ENCODE measurements at regions not wholly inside any gene's neighbourhood (a gene's known extent, or its start where the extent isn't known, plus 50 kb on each side); places are given as distances from the start of the nearest gene placed in this dataset.

GRCh38 chr9:119639287-119639955, 270.2 kb upstream of the BRINP1 start:
- no peak for DNase-seq (ENCODE audit: low spot score)

- no peak for DNase-seq (ENCODE audit: low spot score)
Observed at GRCh38 chr9:119634006-119634405, 264.8 kb upstream of the BRINP1 start.

DNA sequence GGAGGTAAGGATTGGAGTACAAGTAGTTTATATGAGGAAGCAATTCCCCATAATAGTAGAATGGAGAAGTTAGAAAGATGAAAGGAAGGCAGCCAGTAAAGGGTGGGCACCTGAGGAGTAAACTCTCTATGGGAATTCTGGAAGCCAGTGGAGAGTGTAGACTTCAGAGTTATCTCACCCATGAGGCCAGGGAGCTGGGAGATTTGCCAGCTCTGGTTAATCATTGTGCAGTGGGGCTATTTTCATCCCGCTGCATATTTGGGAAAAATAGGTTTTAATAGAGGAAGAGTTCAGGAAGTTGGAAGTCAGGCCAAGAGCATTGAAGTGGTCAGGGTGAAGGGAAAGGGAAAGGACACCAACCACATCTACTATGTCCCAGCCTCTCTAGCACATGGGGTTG, 242.3 kb upstream of the BRINP1 start:
- no peak for DNase-seq (ENCODE audit: low spot score)

DNA sequence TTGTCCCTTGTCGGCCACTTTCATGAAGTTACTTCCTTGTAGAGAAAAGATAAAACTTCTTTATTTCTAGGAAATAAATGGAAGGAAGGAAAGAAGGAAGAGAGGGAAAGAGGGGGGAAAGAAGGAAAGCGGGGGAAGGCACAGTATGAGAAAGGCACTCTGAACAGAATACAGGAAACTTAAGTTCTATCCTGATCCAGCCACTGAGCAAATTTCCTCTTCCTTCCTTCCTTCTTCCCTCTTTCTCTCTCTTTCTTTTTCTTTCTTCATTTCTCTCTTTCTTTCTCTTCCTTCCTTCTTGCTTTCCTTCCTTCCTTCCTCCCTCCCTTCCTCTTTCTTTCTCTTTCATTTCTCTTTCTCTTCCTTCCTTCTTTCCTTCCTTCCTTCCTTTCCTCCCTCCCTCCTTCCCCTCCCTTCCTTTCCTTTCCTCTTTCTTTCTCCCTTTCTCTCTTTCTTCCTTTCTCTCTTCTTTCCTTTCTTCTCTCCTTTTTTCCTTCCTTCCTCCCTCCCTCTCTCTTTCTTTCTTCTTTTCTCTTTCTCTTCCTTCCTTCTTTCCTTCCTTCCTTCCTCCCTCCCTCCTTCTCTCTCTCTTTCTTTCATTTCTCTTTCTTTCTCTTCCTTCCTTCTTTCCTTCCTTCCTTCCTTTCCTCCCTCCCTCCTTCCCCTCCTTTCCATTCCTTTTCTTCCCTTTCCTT, 240.2 kb upstream of the BRINP1 start:
- no peak for DNase-seq (ENCODE audit: low spot score)

GRCh38 chr9:119601632-119602031, 232.4 kb upstream of the BRINP1 start:
- DNase-seq (ENCODE audit: low spot score) = no peak

DNA sequence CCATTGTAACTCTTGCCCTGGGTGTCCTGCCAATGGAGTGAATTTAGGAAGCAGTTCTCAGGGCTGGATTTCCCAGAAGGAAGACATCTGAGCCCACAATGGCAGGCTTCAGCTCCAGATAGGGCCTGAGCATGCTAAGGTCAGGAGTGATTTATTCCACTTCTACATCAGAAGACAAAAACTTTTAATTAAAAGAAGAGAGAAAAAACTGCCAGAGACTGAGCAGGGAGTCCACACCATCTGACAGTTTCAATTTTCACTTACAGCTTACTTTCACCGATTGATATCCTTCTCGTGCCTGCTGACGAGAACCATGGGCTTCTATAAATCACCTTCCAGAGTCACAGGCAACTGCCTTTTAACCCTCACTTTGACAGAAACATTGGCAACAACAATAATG, 228.3 kb upstream of the BRINP1 start:
- no peak for DNase-seq (ENCODE audit: low spot score)

GRCh38 chr9:119596703-119597102, 227.5 kb upstream of the BRINP1 start:
- DNase-seq (ENCODE audit: low spot score) = no peak

- DNase-seq (ENCODE audit: low spot score) = no peak
Observed at GRCh38 chr9:119588874-119589744, 219.9 kb upstream of the BRINP1 start.

DNA sequence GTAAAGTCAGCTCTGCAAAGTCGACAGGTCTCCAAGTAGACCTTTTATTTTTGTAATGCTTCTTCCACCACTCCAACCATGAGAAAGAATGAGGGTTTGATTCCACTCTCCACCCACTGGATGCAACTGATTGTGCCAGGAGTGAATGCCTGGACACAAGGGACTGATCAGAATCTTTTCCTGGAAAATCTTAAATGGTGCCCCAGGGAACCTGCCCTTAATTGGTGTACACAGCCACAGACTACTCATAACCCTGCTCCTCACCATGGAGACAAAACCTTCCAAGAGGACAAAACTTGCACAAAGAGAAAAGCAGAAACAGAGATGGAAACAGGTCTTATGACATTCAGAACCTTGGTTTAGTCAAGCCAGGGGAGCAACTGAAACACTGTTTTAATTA, 208.6 kb upstream of the BRINP1 start:
- no peak for DNase-seq (ENCODE audit: low spot score)

DNA sequence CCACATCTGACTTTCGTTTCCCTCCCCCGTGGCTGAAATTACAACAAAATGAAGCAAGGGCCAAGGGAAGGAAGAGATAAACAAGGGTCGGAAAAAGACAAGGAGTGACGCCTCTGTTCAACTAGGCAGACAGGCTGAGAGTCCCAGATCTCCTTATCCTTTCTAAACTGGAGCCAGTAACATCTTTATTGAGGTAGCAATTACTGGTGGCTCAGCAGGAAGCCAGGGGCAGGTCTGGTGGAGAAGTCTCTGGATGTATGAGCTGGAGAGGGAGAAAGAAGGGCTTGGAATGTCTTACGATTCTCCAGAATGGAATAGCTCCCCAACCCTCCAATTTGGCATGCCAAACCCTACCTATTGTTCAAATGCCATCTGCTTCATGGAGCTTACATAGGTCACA, 190.8 kb upstream of the BRINP1 start:
- DNase-seq (ENCODE audit: low spot score) = no peak

DNA sequence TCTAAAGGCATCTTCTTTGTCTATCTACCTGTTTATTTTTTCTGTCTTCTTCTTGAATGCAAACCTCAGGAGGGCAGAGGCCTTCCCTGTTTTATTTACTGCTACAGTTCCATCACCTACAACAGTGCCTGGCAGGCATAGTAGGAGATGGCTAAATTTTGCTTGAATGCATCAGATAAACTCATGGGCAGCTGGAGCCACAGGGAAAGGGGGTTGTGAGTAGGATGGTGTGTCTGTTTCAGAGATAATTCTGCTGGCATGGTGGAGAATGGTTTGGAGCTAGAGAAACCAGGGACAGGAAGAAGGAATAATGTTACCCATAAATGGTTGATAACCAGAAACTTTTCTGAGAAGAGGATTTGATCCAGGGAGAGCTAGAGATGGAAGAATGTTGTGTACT, 189.8 kb upstream of the BRINP1 start:
- no peak for DNase-seq (ENCODE audit: low spot score)

DNA sequence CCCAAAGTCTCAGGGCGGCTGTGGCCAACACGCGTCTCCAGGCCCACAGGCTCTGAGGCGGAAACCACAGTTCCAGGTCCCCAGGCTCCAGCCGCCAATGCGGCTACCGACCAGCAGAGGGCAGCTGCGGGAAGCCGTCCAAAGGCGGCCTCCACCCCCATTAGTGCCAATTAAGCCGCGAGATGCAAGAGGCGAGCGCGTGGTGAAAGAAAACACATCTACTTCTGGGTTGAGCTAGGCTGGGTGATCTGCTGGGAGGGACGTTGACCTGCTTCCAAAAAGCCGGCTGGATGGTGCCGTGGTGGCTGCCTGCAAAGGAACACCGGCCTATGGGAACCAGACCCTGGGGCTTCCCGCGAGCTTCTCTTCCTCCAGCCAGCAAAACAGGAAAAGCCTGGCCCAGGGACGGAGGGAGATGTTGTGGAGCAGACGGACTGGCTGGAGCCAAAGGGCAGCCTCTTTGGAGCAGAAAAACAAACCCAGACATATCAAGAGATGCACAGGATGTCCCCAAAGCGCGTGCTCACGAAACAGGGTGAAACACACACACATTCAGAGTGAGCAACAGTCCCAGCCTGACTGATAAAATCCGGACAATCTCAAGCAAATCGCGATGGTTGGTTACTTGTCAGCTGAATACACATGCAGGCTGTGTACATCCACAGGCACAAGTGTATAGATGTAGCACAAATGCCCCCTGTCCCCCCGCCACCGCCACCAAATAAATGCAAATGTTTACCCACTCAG, 187.1 kb upstream of the BRINP1 start:
- DNase-seq (ENCODE audit: low spot score) = peak; percentile 73

GRCh38 chr9:119544492-119544891, 175.3 kb upstream of the BRINP1 start:
- no peak for DNase-seq (ENCODE audit: low spot score)

DNA sequence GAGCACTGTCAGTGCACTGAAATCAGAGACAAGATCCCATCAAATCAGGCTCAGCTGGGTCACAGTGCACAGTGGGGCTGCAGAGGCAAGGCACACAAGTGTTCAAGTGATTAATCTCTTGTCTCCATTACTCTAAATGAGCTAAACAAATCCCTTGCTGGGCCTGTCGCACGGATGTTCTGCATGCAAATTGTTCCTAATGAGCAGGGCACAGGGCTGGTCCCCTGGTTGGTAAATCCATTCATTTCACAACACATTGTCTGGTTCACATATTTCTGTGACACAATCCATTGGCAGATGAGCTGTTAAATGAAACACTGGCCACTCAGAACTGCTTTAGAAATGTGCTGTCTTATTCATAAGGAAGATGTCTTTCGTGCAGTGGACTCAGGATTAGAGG, 167.9 kb upstream of the BRINP1 start:
- no peak for DNase-seq (ENCODE audit: low spot score)

DNA sequence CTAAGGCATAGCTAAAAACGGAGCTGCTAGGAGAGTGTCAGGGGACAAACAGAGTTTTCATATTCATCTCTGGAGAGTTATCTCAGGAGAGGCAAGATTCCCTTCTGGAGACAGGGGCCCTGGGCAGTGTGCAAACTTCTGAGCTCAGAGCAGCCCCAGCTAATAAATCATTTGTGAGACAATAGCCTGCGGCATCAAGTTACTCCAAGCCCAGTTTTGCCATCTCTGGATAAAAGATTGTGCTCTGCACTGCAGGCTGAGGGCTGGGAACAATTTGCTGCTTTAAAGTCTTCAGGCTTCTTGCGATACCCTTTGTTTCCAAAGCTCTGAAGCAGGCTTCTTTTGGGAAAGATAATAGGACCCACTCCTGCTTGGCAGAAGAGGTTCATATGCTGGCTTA, 164.3 kb upstream of the BRINP1 start:
- no peak for DNase-seq (ENCODE audit: low spot score)

DNA sequence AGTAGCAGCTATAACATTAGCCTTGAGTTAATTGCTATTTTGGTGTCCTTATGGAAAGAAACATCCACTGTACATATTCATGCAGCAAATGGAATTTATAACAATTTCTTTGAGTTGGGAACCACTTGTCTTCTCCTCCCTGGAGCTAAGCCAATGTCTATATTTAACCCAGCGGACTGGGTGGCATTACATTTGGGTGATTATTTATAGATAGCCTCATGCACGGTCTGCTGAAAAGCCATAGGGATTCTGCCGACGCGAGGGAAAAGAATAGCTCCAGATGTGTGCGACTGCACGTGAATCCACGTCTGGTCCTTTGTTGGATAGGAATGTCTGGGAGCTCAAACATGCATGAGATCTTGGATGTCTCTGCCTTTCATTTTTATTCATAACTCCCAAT, 157.5 kb upstream of the BRINP1 start:
- DNase-seq (ENCODE audit: low spot score) = no peak

DNA sequence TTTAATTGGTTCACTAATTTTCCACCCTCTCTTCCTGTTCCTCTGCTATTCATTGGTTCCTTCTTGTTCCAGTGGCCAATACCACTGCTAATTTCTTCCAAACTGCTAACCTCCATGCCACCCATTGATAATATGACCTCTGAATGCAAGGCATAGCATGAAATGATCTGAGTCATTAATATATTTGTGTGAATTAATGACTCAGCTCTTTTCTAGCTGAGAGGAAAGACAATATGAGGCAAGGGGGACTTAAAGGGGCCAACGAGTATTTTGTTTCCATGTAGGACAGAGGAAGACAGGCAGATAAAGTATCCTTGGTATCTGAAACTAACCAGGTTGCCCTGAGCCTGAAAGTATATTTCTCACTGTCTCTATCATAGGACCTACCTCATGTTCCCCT, 154.3 kb upstream of the BRINP1 start:
- DNase-seq (ENCODE audit: low spot score) = no peak

DNA sequence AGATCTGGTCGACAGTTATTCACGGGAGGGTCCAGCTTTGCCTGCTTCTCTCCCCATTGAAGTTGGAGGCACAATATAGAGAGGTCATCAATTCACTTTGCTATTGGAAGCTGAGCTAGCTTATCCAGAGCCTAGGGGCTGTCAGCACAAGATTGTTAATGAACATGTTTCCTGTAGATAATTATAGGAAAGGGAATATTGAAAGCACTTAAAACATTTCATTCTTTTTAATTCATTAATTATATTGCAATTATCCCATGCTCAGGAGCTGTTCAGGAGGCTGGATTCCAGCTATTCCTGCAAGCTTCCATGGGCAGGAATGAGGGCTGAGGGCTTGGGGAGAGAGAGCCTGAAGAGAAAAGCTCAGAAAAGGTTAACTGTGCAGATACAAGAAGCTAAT, 153.1 kb upstream of the BRINP1 start:
- DNase-seq (ENCODE audit: low spot score) = no peak

GRCh38 chr9:119509291-119509905, 140.2 kb upstream of the BRINP1 start:
- no peak for DNase-seq (ENCODE audit: low spot score)

DNA sequence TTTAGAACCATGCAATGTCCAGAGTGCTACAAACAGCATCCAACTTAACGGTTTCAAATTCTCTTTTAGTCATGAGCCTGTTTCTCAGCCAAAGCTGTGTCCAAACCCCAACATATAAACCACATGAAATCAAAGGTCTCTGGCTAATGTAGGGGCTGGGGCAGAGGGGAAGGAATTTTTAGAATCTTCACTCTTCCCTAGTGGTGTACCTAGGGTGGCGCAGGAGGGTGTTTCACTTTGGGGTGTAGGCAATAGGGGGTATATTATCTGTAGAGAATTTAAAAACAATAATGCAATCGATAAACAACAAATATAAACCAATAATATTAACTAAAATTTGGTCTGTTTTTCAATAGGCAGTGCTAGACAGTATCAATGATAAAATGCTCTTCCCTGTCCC, 132.1 kb upstream of the BRINP1 start:
- no peak for DNase-seq (ENCODE audit: low spot score)

GRCh38 chr9:119500072-119500771, 131.0 kb upstream of the BRINP1 start:
- no peak for DNase-seq (ENCODE audit: low spot score)
